ENCODE measurements at regions not wholly inside any gene's neighbourhood (a gene's known extent, or its start where the extent isn't known, plus 50 kb on each side); places are given as distances from the start of the nearest gene placed in this dataset.

DNA sequence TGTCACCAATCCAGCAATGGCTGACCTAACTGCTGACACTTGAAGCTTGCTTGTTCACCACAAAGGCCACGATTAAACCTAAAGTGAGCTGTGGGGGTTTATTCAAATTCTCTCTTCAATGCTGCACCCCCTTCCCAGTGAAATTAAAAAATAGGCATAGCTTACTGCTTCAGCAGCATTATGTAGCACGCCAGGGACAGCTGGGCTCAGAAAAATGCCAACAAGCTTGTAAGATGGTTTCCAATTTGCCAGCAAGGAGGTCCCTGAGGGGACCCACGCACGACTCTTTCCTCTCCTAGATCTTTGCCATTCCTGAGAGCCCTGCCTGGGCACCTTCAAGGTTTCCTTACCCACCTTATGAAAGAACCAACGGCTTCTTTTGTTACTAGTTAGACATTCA is 113.5 kb upstream of the CDH4 start:
- TF ChIP-seq, protein P1, sequence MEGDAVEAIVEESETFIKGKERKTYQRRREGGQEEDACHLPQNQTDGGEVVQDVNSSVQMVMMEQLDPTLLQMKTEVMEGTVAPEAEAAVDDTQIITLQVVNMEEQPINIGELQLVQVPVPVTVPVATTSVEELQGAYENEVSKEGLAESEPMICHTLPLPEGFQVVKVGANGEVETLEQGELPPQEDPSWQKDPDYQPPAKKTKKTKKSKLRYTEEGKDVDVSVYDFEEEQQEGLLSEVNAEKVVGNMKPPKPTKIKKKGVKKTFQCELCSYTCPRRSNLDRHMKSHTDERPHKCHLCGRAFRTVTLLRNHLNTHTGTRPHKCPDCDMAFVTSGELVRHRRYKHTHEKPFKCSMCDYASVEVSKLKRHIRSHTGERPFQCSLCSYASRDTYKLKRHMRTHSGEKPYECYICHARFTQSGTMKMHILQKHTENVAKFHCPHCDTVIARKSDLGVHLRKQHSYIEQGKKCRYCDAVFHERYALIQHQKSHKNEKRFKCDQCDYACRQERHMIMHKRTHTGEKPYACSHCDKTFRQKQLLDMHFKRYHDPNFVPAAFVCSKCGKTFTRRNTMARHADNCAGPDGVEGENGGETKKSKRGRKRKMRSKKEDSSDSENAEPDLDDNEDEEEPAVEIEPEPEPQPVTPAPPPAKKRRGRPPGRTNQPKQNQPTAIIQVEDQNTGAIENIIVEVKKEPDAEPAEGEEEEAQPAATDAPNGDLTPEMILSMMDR (IDR thresholded peaks at IDR 0.05; ENCODE audit: insufficient read depth, low read depth, low read length), result no peak
- TF ChIP-seq EZH2 (IDR thresholded peaks at IDR 0.05; ENCODE audit: insufficient read depth, low read length), result no peak

Data from astrocyte (in vitro differentiated cells and primary cell).